ENCODE measurements at regions not wholly inside any gene's neighbourhood (a gene's known extent, or its start where the extent isn't known, plus 50 kb on each side); places are given as distances from the start of the nearest gene placed in this dataset.

- TF ChIP-seq, protein P1, sequence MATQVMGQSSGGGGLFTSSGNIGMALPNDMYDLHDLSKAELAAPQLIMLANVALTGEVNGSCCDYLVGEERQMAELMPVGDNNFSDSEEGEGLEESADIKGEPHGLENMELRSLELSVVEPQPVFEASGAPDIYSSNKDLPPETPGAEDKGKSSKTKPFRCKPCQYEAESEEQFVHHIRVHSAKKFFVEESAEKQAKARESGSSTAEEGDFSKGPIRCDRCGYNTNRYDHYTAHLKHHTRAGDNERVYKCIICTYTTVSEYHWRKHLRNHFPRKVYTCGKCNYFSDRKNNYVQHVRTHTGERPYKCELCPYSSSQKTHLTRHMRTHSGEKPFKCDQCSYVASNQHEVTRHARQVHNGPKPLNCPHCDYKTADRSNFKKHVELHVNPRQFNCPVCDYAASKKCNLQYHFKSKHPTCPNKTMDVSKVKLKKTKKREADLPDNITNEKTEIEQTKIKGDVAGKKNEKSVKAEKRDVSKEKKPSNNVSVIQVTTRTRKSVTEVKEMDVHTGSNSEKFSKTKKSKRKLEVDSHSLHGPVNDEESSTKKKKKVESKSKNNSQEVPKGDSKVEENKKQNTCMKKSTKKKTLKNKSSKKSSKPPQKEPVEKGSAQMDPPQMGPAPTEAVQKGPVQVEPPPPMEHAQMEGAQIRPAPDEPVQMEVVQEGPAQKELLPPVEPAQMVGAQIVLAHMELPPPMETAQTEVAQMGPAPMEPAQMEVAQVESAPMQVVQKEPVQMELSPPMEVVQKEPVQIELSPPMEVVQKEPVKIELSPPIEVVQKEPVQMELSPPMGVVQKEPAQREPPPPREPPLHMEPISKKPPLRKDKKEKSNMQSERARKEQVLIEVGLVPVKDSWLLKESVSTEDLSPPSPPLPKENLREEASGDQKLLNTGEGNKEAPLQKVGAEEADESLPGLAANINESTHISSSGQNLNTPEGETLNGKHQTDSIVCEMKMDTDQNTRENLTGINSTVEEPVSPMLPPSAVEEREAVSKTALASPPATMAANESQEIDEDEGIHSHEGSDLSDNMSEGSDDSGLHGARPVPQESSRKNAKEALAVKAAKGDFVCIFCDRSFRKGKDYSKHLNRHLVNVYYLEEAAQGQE (IDR thresholded peaks at IDR 0.05; ENCODE audit: insufficient read depth in 1 of 2, low read depth in 2 of 2, low read length in 2 of 2): no peak
- TF ChIP-seq SIN3A (IDR thresholded peaks at IDR 0.05; ENCODE audit: borderline replicate concordance, insufficient read depth, low read length): no peak
Observed at GRCh38 chr4:188904617-188905016, 765.4 kb downstream of the TRIML1 start.
